Esophagus squamous epithelium (tissue), 4 donors: ENCODE measurements at regions not wholly inside any gene's neighbourhood (a gene's known extent, or its start where the extent isn't known, plus 50 kb on each side); places are given as distances from the start of the nearest gene placed in this dataset.

ENCODE experiments used
- POLR2A ChIP-seq, 4 donors: fragments of 450-650 bp; IDR thresholded peaks; one replicate each; pipeline ENCODE4 v1.6.1; 2017; ENCODE audit warnings: antibody characterized with exemption in 4 of 4, mild to moderate bottlenecking in 4 of 4, moderate library complexity in 3 of 4
- TF ChIP-seq, protein P1 (sequence below), 6 experiments: fragments of 450-650 bp in 4 of 6; fragments of 200-600 bp in 2 of 6; sonication (generic) in 2 of 6; IDR thresholded peaks; one replicate each; pipeline ENCODE4 v1.5.1; 2016 to 2019; ENCODE audit warnings: antibody characterized with exemption in 6 of 6, mild to moderate bottlenecking in 4 of 6, moderate library complexity in 4 of 6

- no peak for TF ChIP-seq POLR2A (IDR thresholded peaks at IDR 0.05)
- TF ChIP-seq, protein P1, sequence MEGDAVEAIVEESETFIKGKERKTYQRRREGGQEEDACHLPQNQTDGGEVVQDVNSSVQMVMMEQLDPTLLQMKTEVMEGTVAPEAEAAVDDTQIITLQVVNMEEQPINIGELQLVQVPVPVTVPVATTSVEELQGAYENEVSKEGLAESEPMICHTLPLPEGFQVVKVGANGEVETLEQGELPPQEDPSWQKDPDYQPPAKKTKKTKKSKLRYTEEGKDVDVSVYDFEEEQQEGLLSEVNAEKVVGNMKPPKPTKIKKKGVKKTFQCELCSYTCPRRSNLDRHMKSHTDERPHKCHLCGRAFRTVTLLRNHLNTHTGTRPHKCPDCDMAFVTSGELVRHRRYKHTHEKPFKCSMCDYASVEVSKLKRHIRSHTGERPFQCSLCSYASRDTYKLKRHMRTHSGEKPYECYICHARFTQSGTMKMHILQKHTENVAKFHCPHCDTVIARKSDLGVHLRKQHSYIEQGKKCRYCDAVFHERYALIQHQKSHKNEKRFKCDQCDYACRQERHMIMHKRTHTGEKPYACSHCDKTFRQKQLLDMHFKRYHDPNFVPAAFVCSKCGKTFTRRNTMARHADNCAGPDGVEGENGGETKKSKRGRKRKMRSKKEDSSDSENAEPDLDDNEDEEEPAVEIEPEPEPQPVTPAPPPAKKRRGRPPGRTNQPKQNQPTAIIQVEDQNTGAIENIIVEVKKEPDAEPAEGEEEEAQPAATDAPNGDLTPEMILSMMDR (IDR thresholded peaks at IDR 0.05): no peak
These were observed 113.6 kb upstream of the AVPR1A start for GRCh38 chr12:63264629-63265028.
